ENCODE measurements at regions not wholly inside any gene's neighbourhood (a gene's known extent, or its start where the extent isn't known, plus 50 kb on each side); places are given as distances from the start of the nearest gene placed in this dataset.

DNA sequence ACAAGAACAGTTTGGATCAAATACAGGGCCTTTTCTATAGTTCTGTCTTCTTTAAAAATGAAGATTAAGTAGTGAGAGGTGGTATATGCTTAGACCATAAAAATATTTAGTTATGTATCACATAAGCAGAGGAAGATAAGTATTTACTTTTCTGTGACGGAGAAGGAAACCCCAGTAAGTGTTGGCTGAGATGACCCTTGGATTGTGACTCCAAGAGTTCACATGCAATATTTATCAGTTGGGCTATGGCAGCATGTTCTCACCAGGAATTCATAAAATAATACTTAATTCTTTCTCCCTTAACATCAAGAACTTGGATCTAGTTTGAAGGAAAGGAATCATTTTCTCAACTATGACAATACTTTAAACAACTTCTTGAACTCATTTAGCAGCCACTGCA lies 98.4 kb upstream of the TBX18 start:
- Histone ChIP-seq H2AFZ (ENCODE audit: low read length) (no peak overlapping the region), H3K4me3 (ENCODE audit: low read length) (no peak overlapping the region), H3K9me3 (ENCODE audit: low read length) (no peaks in the 10 kb centered on the region), H3K27ac (ENCODE audit: low read length) (no peak overlapping the region), H3K9me2 (replicated peaks; ENCODE audit: insufficient read depth, low read length) (no peaks in the 10 kb centered on the region), H3K4me1 (ENCODE audit: low read length) (no peaks in the 10 kb centered on the region), H3K36me3 (ENCODE audit: insufficient read depth, low read length) (no peaks in the 10 kb centered on the region), H4K20me1 (ENCODE audit: insufficient read depth, low read depth, low read length) (no peaks in the 10 kb centered on the region), H3K27me3 (ENCODE audit: low read length) (no peaks in the 10 kb centered on the region), H3K79me2 (ENCODE audit: low read length) (no peaks in the 10 kb centered on the region), H3K9ac (ENCODE audit: low read length) (no peak overlapping the region), H3K4me2 (ENCODE audit: low read depth, low read length, poor library complexity, severe bottlenecking) (no peak overlapping the region)
- no peak for DNase-seq

GRCh38 chr6:84860920-84861319 lies 96.5 kb upstream of the TBX18 start:
- H3K27ac ChIP-seq (ENCODE audit: low read length) = no peak overlapping the region

DNA sequence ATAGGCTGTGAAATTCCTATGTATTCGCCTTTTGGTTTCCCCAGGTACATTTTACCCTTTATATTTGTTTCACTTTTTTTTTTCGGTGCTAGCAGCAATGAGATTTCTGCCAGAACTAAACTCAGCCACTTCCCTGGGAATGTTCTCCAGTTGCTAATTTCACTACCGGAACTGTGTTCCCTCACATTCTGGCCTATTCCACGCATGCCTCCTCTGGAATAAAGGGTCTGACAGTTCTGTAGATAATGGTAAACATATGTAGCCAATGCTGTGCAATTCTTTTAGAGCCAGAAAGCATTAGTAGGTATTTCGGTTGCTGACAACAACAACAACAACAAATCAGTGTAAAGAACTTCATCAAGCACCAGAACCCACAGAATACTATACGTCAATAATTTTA lies 96.1 kb upstream of the TBX18 start:
- H3K79me2 ChIP-seq (ENCODE audit: low read length) = no peaks in the 10 kb centered on the region
- no peak for DNase-seq
- no peaks in the 10 kb centered on the region for H3K36me3 ChIP-seq (ENCODE audit: insufficient read depth, low read length)
- no peak overlapping the region for H3K4me3 ChIP-seq (ENCODE audit: low read length)
- no peaks in the 10 kb centered on the region for H3K27me3 ChIP-seq (ENCODE audit: low read length)
- no peaks in the 10 kb centered on the region for H4K20me1 ChIP-seq (ENCODE audit: insufficient read depth, low read depth, low read length)
- H3K4me1 ChIP-seq (ENCODE audit: low read length) = no peaks in the 10 kb centered on the region
- no peak overlapping the region for H3K9ac ChIP-seq (ENCODE audit: low read length)
- H3K9me3 ChIP-seq (ENCODE audit: low read length) = no peaks in the 10 kb centered on the region
- H2AFZ ChIP-seq (ENCODE audit: low read length) = no peak overlapping the region
- H3K27ac ChIP-seq (ENCODE audit: low read length) = no peak overlapping the region
- H3K9me2 ChIP-seq (replicated peaks; ENCODE audit: insufficient read depth, low read length) = no peaks in the 10 kb centered on the region
- no peak overlapping the region for H3K4me2 ChIP-seq (ENCODE audit: low read depth, low read length, poor library complexity, severe bottlenecking)

More at GRCh38 chr6:84860920-84861319, 96.5 kb upstream of the TBX18 start:
- H3K4me2 ChIP-seq (ENCODE audit: low read depth, low read length, poor library complexity, severe bottlenecking) = no peak overlapping the region
- no peak overlapping the region for H3K4me3 ChIP-seq (ENCODE audit: low read length)
- H3K79me2 ChIP-seq (ENCODE audit: low read length) = no peaks in the 10 kb centered on the region
- no peak overlapping the region for H3K9ac ChIP-seq (ENCODE audit: low read length)
- H3K27me3 ChIP-seq (ENCODE audit: low read length) = no peaks in the 10 kb centered on the region
- H3K9me3 ChIP-seq (ENCODE audit: low read length) = no peaks in the 10 kb centered on the region
- DNase-seq = no peak
- no peaks in the 10 kb centered on the region for H4K20me1 ChIP-seq (ENCODE audit: insufficient read depth, low read depth, low read length)
- no peaks in the 10 kb centered on the region for H3K4me1 ChIP-seq (ENCODE audit: low read length)
- H3K9me2 ChIP-seq (replicated peaks; ENCODE audit: insufficient read depth, low read length) = no peaks in the 10 kb centered on the region
- no peaks in the 10 kb centered on the region for H3K36me3 ChIP-seq (ENCODE audit: insufficient read depth, low read length)
- H2AFZ ChIP-seq (ENCODE audit: low read length) = no peak overlapping the region

GRCh38 chr6:84854811-84855400 lies 90.5 kb upstream of the TBX18 start:
- Histone ChIP-seq H3K4me1 (ENCODE audit: low read length) (no peaks in the 10 kb centered on the region), H3K27ac (ENCODE audit: low read length) (no peak overlapping the region), H3K36me3 (ENCODE audit: insufficient read depth, low read length) (no peaks in the 10 kb centered on the region), H3K79me2 (ENCODE audit: low read length) (no peaks in the 10 kb centered on the region), H3K27me3 (ENCODE audit: low read length) (no peaks in the 10 kb centered on the region), H3K9me2 (replicated peaks; ENCODE audit: insufficient read depth, low read length) (no peaks in the 10 kb centered on the region), H4K20me1 (ENCODE audit: insufficient read depth, low read depth, low read length) (no peaks in the 10 kb centered on the region), H2AFZ (ENCODE audit: low read length) (no peak overlapping the region), H3K9me3 (ENCODE audit: low read length) (no peaks in the 10 kb centered on the region), H3K9ac (ENCODE audit: low read length) (no peak overlapping the region), H3K4me2 (ENCODE audit: low read depth, low read length, poor library complexity, severe bottlenecking) (no peak overlapping the region), H3K4me3 (ENCODE audit: low read length) (no peak overlapping the region)
- no peak for DNase-seq

DNA sequence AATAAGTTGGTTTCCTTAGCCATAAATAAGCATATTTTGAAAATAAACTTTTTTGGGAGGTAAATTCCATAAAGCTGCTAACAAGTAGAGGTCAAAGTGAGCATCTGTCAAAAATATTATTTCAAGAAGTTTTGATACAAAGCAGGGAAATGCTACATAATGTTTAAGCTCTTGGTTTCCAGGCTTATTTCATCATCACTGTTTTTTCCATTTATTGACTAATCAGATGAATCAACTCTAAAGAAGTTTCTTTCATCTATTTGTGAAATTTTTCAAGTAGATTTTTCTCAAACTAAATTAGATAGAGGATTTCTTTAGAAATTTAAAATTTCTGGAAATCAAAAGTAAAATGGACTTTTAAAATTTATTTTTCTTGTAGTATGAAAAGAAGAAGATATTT lies 89.5 kb upstream of the TBX18 start:
- H3K27ac ChIP-seq (ENCODE audit: low read length) = no peak overlapping the region
- no peaks in the 10 kb centered on the region for H3K79me2 ChIP-seq (ENCODE audit: low read length)
- no peak overlapping the region for H3K9ac ChIP-seq (ENCODE audit: low read length)
- DNase-seq = no peak
- H3K4me3 ChIP-seq (ENCODE audit: low read length) = no peak overlapping the region
- H3K9me3 ChIP-seq (ENCODE audit: low read length) = no peaks in the 10 kb centered on the region
- H3K4me1 ChIP-seq (ENCODE audit: low read length) = no peaks in the 10 kb centered on the region
- H3K36me3 ChIP-seq (ENCODE audit: insufficient read depth, low read length) = no peaks in the 10 kb centered on the region
- no peaks in the 10 kb centered on the region for H3K9me2 ChIP-seq (replicated peaks; ENCODE audit: insufficient read depth, low read length)
- H3K4me2 ChIP-seq (ENCODE audit: low read depth, low read length, poor library complexity, severe bottlenecking) = no peak overlapping the region
- no peaks in the 10 kb centered on the region for H3K27me3 ChIP-seq (ENCODE audit: low read length)
- no peaks in the 10 kb centered on the region for H4K20me1 ChIP-seq (ENCODE audit: insufficient read depth, low read depth, low read length)
- no peak overlapping the region for H2AFZ ChIP-seq (ENCODE audit: low read length)

- no peaks in the 10 kb centered on the region for H3K9me2 ChIP-seq (replicated peaks; ENCODE audit: insufficient read depth, low read length)
- no peaks in the 10 kb centered on the region for H3K36me3 ChIP-seq (ENCODE audit: insufficient read depth, low read length)
- no peaks in the 10 kb centered on the region for H3K9me3 ChIP-seq (ENCODE audit: low read length)
- H4K20me1 ChIP-seq (ENCODE audit: insufficient read depth, low read depth, low read length) = no peaks in the 10 kb centered on the region
- DNase-seq = no peak
- H3K4me3 ChIP-seq (ENCODE audit: low read length) = no peak overlapping the region
- no peaks in the 10 kb centered on the region for H3K27me3 ChIP-seq (ENCODE audit: low read length)
- H3K27ac ChIP-seq (ENCODE audit: low read length) = no peak overlapping the region
- no peaks in the 10 kb centered on the region for H3K4me1 ChIP-seq (ENCODE audit: low read length)
- H3K4me2 ChIP-seq (ENCODE audit: low read depth, low read length, poor library complexity, severe bottlenecking) = no peak overlapping the region
- H2AFZ ChIP-seq (ENCODE audit: low read length) = no peak overlapping the region
- H3K79me2 ChIP-seq (ENCODE audit: low read length) = no peaks in the 10 kb centered on the region
- no peak overlapping the region for H3K9ac ChIP-seq (ENCODE audit: low read length)
Measured at GRCh38 chr6:84848960-84849359, 84.6 kb upstream of the TBX18 start.

DNA sequence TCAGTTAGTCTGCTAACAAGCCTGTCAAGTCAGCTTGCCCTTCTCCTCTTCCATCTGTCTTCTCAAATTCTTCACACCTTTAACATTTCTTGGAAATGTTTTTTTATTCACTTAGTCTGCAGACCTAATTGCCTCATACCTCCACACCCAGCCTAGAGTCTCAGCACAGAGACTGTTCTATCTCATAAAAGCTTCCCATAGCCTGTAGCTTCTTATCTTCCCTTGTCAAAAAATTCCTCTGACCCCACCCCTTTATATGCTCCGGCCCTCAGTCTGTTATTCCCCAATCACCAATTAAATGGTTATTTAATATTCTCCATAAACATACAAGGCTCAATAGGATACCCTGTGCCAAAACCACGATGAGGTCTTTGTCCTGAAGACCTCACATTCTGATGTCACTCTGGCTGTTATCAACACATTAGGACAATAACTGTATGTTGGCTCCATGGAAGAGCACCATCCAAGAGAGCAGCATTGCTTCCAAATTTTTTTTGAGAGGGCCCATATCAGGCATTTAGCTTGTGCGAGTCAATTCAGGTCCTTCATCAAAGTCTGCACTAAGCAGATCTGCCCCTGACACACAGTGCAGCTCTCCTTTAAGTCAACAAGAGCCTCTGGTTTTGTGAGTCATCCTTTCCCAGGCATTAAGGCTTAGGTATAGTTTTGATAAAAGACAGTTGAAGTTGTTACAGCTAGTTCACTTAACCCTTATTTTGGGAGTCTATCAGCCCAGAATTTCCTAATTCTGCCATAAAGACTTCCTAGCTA lies 83.2 kb upstream of the TBX18 start:
- Histone ChIP-seq H2AFZ (ENCODE audit: low read length) (no peak overlapping the region), H3K9me2 (replicated peaks; ENCODE audit: insufficient read depth, low read length) (no peaks in the 10 kb centered on the region), H3K79me2 (ENCODE audit: low read length) (no peaks in the 10 kb centered on the region), H3K4me1 (ENCODE audit: low read length) (no peaks in the 10 kb centered on the region), H3K27ac (ENCODE audit: low read length) (no peak overlapping the region), H3K9ac (ENCODE audit: low read length) (no peak overlapping the region), H4K20me1 (ENCODE audit: insufficient read depth, low read depth, low read length) (no peaks in the 10 kb centered on the region), H3K9me3 (ENCODE audit: low read length) (no peaks in the 10 kb centered on the region), H3K36me3 (ENCODE audit: insufficient read depth, low read length) (no peaks in the 10 kb centered on the region), H3K27me3 (ENCODE audit: low read length) (no peaks in the 10 kb centered on the region), H3K4me2 (ENCODE audit: low read depth, low read length, poor library complexity, severe bottlenecking) (no peak overlapping the region), H3K4me3 (ENCODE audit: low read length) (no peak overlapping the region)
- DNase-seq = no peak

GRCh38 chr6:84842525-84843166 lies 78.2 kb upstream of the TBX18 start:
- Histone ChIP-seq H3K9me2 (replicated peaks; ENCODE audit: insufficient read depth, low read length) (no peaks in the 10 kb centered on the region), H3K4me2 (ENCODE audit: low read depth, low read length, poor library complexity, severe bottlenecking) (no peak overlapping the region), H3K36me3 (ENCODE audit: insufficient read depth, low read length) (no peaks in the 10 kb centered on the region), H3K4me3 (ENCODE audit: low read length) (no peak overlapping the region), H3K4me1 (ENCODE audit: low read length) (no peaks in the 10 kb centered on the region), H3K27me3 (ENCODE audit: low read length) (no peaks in the 10 kb centered on the region), H3K27ac (ENCODE audit: low read length) (no peak overlapping the region), H4K20me1 (ENCODE audit: insufficient read depth, low read depth, low read length) (no peaks in the 10 kb centered on the region), H3K9ac (ENCODE audit: low read length) (no peak overlapping the region), H2AFZ (ENCODE audit: low read length) (no peak overlapping the region), H3K79me2 (ENCODE audit: low read length) (no peaks in the 10 kb centered on the region), H3K9me3 (ENCODE audit: low read length) (no peaks in the 10 kb centered on the region)
- no peak for DNase-seq

Measured in Karpas-422 (cell line).